ENCODE measurements at regions not wholly inside any gene's neighbourhood (a gene's known extent, or its start where the extent isn't known, plus 50 kb on each side); places are given as distances from the start of the nearest gene placed in this dataset.

DNA sequence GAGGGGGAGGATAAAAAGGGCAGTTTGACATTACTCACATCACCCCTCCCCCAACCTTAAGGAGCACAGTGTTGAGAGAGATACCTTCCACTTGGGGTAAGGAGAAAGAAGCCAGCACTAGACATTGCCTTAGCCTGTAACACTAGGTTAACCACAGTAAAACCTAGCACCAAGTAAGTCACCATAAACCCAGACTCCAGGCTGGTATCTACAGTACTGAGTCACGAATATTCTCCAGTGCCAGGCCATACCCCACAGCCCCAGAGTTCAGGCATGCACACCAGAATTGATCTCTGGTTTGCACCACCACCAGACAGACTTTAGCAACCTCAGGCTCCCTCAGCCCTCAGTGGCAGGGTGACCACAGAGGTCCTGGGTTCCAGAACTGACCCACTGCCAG, 570.4 kb downstream of the PRR32 start:
- TF ChIP-seq, protein P1, sequence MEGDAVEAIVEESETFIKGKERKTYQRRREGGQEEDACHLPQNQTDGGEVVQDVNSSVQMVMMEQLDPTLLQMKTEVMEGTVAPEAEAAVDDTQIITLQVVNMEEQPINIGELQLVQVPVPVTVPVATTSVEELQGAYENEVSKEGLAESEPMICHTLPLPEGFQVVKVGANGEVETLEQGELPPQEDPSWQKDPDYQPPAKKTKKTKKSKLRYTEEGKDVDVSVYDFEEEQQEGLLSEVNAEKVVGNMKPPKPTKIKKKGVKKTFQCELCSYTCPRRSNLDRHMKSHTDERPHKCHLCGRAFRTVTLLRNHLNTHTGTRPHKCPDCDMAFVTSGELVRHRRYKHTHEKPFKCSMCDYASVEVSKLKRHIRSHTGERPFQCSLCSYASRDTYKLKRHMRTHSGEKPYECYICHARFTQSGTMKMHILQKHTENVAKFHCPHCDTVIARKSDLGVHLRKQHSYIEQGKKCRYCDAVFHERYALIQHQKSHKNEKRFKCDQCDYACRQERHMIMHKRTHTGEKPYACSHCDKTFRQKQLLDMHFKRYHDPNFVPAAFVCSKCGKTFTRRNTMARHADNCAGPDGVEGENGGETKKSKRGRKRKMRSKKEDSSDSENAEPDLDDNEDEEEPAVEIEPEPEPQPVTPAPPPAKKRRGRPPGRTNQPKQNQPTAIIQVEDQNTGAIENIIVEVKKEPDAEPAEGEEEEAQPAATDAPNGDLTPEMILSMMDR (IDR thresholded peaks at IDR 0.05) = no peak
- TF ChIP-seq POLR2A (IDR thresholded peaks at IDR 0.05) = no peak
